ENCODE measurements at regions not wholly inside any gene's neighbourhood (a gene's known extent, or its start where the extent isn't known, plus 50 kb on each side); places are given as distances from the start of the nearest gene placed in this dataset.

- DNase-seq (ENCODE audit: low read depth): no peak
Measured at GRCh38 chr13:72109863-72110262, 242.9 kb upstream of the DACH1 start.

- DNase-seq (ENCODE audit: low read depth): peak; percentile 31
Measured at GRCh38 chr13:72104656-72105180, 237.7 kb upstream of the DACH1 start.

- DNase-seq (ENCODE audit: low read depth): no peak
Measured at GRCh38 chr13:72101768-72102400, 234.9 kb upstream of the DACH1 start.

GRCh38 chr13:72100339-72100738 lies 233.3 kb upstream of the DACH1 start:
- no peak for DNase-seq (ENCODE audit: low read depth)

DNA sequence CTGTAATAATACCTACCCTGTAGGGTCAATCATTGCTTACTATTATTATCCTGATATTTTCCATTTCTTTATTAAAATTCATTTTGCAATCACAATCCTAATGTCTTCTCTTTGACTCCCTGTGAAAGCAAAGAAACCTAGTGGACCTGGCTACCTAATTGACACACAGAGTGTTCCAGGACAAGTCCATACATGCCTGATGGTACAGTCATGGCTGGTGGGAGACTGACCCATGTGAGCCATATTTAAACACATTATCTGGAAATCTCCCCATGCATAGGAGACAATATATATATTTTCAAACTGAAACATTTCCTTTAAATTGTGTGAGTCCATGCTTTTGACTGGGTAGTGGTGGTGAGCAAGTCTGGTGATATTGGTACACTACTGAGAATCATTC lies 230.6 kb upstream of the DACH1 start:
- DNase-seq (ENCODE audit: low read depth): no peak

DNA sequence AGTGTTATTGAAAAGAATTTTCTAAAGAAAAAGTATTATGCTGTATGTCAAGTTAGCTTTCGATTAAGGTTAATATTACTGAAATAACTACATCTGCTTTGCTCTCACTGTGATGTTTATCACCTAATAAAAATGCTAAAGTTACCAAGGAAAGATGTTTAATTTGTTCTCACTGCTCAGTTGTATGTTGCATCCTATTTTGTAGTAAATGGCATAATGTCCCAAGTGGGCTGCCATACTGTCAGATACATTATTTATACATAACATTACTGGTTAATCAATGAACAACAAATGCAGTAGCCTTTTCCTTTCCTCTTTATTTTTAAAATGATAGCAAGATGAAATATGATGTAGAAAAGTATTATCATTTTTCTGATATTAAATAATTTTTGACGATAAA lies 226.3 kb upstream of the DACH1 start:
- DNase-seq (ENCODE audit: low read depth): no peak

GRCh38 chr13:72074663-72075062 lies 207.7 kb upstream of the DACH1 start:
- DNase-seq (ENCODE audit: low read depth): no peak

- no peak for DNase-seq (ENCODE audit: low read depth)
Measured at GRCh38 chr13:72072261-72072660, 205.3 kb upstream of the DACH1 start.

DNA sequence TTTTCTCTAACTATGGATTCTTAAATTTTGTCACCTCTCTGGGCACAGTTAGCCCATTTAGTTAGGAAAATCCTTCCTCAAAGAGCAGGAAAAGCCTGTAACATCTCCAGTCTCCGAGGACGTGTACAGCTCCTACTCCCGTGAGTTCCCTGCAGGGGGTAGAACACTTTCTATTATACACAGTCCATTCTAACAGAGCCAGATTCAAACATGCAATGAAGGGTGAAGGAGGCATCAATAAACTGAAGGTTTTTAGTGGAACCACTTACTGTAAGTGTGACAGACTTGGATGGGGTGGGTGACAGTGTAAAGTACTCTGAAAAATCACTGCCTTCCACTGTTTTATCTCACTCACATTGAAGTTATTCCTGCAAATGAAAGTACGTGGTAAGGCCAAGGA lies 204.7 kb upstream of the DACH1 start:
- no peak for DNase-seq (ENCODE audit: low read depth)

- no peak for DNase-seq (ENCODE audit: low read depth)
Measured at GRCh38 chr13:72062566-72062965, 195.6 kb upstream of the DACH1 start.

GRCh38 chr13:72061613-72062012 lies 194.6 kb upstream of the DACH1 start:
- no peak for DNase-seq (ENCODE audit: low read depth)

DNA sequence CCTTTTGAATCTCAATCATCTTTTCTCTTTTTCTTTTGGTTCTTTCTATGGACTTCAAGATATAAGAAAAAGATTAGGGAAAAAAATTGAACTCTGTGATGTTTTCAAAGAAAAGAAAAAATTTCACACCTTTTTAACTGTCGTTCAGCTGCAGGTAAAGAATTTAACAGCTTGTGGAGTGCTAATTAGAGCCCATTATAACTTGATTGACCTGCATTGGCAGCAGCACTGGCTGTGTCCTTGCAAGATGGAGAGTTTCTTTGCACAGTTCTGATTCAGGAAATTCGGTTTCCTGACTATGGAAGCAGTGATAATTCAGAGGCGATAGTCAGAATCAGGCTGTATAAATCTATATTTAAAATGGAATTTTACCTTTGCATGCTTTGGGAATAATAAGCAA lies 183.2 kb upstream of the DACH1 start:
- DNase-seq (ENCODE audit: low read depth): no peak

DNA sequence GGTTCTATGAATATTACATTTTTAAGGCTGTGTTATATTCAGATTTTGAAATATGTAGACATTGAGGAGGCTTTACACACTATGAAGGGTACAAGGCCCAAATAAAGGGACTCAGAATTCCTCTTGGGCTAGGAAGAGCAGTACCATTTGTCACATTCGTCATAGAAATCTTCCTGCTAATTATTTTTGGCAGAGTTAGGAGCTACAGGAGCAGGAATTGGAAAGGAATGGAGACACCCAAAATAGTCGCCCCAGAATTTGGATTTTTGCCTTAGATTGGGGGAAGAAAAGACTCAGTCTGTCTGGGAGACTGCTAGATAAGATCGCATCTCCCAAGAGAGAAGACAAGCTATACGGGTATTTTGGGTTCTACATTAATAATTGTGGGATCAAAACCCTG lies 176.4 kb upstream of the DACH1 start:
- no peak for DNase-seq (ENCODE audit: low read depth)

- DNase-seq (ENCODE audit: low read depth): no peak
Measured at GRCh38 chr13:72041165-72041564, 174.2 kb upstream of the DACH1 start.

DNA sequence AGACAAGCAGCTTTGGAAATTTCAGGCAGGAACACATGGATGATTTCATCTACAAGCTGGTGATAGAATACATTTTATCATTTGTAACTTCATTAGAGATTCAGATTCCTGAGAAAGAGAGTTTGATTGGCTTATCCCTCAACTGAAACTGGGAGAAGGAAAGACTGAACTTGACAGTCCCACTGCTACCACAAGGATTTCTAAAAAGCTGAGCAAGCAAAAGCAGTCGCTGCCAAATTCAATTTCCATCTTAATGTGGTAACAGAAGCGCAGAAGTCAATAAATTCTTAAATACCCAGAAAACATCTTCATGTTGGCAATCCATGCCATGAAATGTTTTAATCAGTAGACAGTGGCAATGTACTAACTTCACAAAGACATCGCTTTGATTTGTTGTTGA lies 172.1 kb upstream of the DACH1 start:
- no peak for DNase-seq (ENCODE audit: low read depth)

DNA sequence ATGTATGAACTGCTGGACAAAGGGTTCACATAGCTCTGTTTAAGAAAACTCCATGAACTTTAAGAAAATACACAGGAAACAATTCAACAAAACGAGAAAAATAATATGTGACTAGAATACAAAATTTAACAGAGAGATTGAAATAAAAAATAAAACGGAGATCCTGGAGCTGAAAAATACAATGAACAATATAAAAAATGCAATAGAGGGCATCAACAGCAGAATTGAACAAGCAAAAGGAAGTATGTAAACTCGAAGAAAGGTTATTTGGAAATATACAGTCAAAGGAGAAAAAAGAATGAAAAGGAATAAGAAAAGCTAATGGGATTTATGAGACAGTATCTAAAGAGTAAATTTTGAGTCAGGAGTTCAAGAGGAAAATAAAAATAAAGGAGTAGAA lies 163.0 kb upstream of the DACH1 start:
- DNase-seq (ENCODE audit: low read depth): no peak

GRCh38 chr13:72025836-72026235 lies 158.8 kb upstream of the DACH1 start:
- no peak for DNase-seq (ENCODE audit: low read depth)

DNA sequence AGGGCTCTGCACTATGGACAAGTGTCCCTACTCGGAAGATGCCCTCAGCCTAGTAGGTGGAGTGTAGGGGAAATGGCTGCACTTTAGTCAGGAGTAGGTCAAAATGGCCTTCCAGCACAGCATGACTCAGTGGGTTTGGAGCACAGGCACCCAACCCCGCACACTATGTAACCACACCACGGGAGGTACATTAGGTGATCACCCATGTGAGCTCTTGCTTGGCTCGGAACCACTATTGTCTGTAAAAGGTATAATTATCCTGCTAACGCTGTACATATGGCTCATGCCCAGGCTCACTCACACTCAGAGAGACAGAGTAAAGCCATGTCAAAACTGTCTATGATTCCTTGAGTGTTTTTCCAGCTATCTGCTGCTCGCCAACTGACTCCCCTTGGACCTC lies 156.9 kb upstream of the DACH1 start:
- no peak for DNase-seq (ENCODE audit: low read depth)

GRCh38 chr13:72005455-72005854 lies 138.5 kb upstream of the DACH1 start:
- DNase-seq (ENCODE audit: low read depth): no peak

DNA sequence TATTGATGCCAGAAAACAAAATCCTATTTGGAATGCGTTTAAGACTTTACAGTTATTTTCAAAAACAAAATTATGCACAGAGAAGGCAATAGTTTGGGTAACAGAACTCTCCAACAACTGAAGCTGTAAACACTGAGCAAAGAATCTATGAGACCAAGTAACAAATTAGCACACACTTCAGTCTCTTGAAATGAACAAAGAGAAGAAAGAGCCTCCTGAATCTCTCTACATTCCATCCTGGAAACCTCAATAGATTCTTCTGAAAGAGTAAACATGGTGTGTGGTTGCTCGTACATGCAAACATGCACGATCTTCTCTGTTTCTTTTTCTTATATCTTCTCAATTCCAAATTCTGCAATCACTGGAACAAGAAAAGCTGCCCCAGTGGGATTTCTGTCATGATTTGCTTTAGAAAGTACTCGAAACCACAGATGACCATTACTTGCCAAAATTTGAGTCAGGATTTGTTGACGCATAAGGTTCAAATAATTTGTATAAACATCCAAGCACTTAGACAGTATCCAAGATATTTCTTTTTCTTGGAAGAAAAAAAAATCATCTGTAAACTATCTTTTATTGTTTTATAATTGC lies 137.9 kb upstream of the DACH1 start:
- peak; percentile 74 for DNase-seq (ENCODE audit: low read depth)

DNA sequence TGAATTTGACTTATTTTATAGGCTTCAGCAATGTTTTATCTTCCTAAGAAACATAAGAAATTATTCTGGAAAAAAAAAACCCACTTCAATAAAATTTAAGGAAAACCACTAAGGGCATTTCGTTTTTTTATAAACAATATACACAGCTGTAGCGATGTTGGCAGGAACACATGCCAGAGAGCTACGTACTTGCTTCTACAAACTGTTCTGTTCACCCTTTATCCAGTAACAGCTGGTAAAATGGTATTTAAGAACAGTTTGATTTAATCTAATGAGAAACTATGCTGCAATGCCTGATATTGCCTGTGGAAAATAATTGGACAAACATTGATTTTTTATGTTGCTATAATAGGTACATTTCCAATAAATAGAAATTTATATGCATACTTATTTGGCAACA lies 137.2 kb upstream of the DACH1 start:
- DNase-seq (ENCODE audit: low read depth): no peak

DNA sequence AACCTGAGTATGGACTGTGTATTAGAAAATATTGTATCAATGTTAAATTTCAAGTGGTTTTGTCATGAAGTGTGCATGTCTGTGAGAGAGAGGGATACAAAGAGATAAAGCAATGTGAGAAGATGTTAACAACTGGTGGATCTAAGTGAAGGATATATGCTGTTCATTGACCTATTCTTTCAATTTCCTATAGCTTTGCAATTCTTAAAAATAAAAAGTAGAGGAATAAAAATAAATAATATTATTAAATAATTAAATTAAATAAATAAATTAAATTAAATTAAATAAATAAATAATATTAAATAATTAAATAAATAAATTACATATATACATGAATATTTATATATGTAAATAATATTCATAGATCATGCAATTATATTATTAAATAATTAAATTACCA lies 131.2 kb upstream of the DACH1 start:
- DNase-seq (ENCODE audit: low read depth): no peak

DNA sequence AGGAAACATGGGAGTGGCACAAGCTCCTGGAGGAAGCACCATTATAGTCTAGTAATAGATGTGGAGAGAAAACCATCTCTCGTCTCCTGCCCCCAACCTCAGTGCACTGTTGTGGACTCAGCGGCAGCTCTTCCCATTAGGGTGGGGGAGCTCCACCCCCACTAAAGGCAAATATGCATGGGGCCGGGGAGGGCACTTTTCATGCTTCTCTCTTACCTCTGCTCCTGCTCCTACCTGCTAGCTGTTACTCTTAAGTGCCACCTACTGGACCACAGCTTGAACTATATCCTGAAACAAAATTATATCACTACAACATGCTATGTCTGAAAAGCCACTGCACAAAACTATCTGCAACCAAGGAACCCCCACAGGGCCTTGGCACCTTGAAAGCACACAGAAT lies 112.6 kb upstream of the DACH1 start:
- DNase-seq (ENCODE audit: low read depth): no peak

DNA sequence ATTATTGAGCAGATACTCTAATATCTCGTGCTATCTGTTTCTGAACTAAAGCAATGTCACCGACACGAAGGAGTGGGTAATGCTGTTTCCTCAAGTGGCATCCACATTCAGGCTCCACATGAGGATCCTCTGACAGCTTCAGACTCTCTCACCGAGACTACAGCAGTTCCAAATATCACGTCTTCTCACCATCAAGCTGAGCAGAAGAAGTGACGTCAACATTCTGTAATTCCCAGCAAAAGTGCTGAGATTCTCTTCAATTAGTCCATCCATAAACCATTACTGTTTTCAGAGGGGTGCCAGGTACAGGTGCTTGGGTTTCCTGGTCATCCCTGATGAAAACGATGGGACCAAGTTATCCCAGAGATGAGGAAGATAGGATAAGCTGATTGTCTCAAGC lies 110.0 kb upstream of the DACH1 start:
- no peak for DNase-seq (ENCODE audit: low read depth)

Data from stromal cell of bone marrow (primary cell).